SK-N-MC (cell line): ENCODE measurements at regions not wholly inside any gene's neighbourhood (a gene's known extent, or its start where the extent isn't known, plus 50 kb on each side); places are given as distances from the start of the nearest gene placed in this dataset.

Experiments
- EZH2 ChIP-seq: fragments of 200-600 bp; sonication (generic); IDR thresholded peaks from one replicate; pipeline ENCODE4 v1.6.1; 2017; ENCODE audit warnings: antibody characterized with exemption
- POLR2AphosphoS5 ChIP-seq: IDR thresholded peaks from 2 replicates; pipeline ENCODE4 v1.6.1; 2012; ENCODE audit warnings: mild to moderate bottlenecking, low read depth, low read length, borderline replicate concordance

GRCh38 chr17:36736201-36737156 lies 135.1 kb downstream of the MRM1 start:
- no peak for TF ChIP-seq POLR2AphosphoS5
- TF ChIP-seq EZH2: no peak
